DOHH2 (cell line): ENCODE measurements at regions not wholly inside any gene's neighbourhood (a gene's known extent, or its start where the extent isn't known, plus 50 kb on each side); places are given as distances from the start of the nearest gene placed in this dataset.

Experiments used
- H3F3A ChIP-seq: fragments of 200-600 bp; sonication (generic), shearing (Covaris generic); 2 replicates; pipeline ENCODE4 v1.6.0; 2016; ENCODE audit warnings: antibody characterized with exemption, mild to moderate bottlenecking; ENCODE audit not compliant: control insufficient read depth, insufficient read depth
- H3K27ac ChIP-seq: fragments of 200-600 bp; sonication (generic); 2 replicates; pipeline ENCODE4 v1.5.1; 2014; ENCODE audit warnings: low read depth, mild to moderate bottlenecking, low read length, moderate library complexity
- H3K27me3 ChIP-seq: fragments of 200-600 bp; sonication (generic); 2 replicates; pipeline ENCODE4 v1.6.1; 2014; ENCODE audit warnings: mild to moderate bottlenecking, low read length, mixed read lengths; ENCODE audit not compliant: control insufficient read depth
- H3K36me3 ChIP-seq: fragments of 200-600 bp; sonication (generic); 2 replicates; pipeline ENCODE4 v1.6.1; 2014; ENCODE audit warnings: mild to moderate bottlenecking, low read length, moderate library complexity, mixed read lengths; ENCODE audit not compliant: control insufficient read depth
- H3K4me1 ChIP-seq: fragments of 200-600 bp; sonication (generic); 2 replicates; pipeline ENCODE4 v1.6.1; 2014; ENCODE audit warnings: mild to moderate bottlenecking, low read length, mixed read lengths; ENCODE audit not compliant: control insufficient read depth
- H3K4me2 ChIP-seq: fragments of 200-600 bp; sonication (generic); 2 replicates; pipeline ENCODE4 v1.6.0; 2014; ENCODE audit warnings: mild to moderate bottlenecking, low read length, moderate library complexity
- H3K4me3 ChIP-seq: fragments of 200-600 bp; sonication (generic); 2 replicates; pipeline ENCODE4 v1.5.1; 2014; ENCODE audit warnings: mild to moderate bottlenecking, low read length, mixed read lengths
- H3K79me2 ChIP-seq: fragments of 200-600 bp; sonication (generic); 2 replicates; pipeline ENCODE4 v1.6.1; 2014; ENCODE audit warnings: mild to moderate bottlenecking, low read length, mixed read lengths; ENCODE audit not compliant: control insufficient read depth
- H3K9me2 ChIP-seq: fragments of 200-600 bp; sonication (generic); replicated peaks from 2 replicates; pipeline ENCODE4 v1.6.1; 2014; ENCODE audit warnings: mild to moderate bottlenecking, low read length, mixed read lengths; ENCODE audit not compliant: control insufficient read depth
- H3K9me3 ChIP-seq: fragments of 200-600 bp; sonication (generic); 2 replicates; pipeline ENCODE4 v1.6.1; 2014; ENCODE audit warnings: antibody characterized with exemption, low read length, mixed read lengths; ENCODE audit not compliant: control insufficient read depth, insufficient read depth
- H4K20me1 ChIP-seq: fragments of 200-600 bp; sonication (generic); 2 replicates; pipeline ENCODE4 v1.6.0; 2014; ENCODE audit warnings: low read depth, mild to moderate bottlenecking, antibody characterized with exemption, low read length, moderate library complexity; ENCODE audit not compliant: control insufficient read depth, insufficient read depth
- CTCF ChIP-seq: fragments of 200-600 bp; sonication (generic); IDR thresholded peaks from one replicate; pipeline ENCODE4 v1.5.1; 2014; ENCODE audit warnings: antibody characterized with exemption, mild to moderate bottlenecking, low read depth, low read length; ENCODE audit not compliant: poor library complexity, severe bottlenecking
- EZH2phosphoT487 ChIP-seq: fragments of 200-600 bp; sonication (generic); IDR thresholded peaks from 2 replicates; pipeline ENCODE4 v1.6.1; 2017; ENCODE audit warnings: borderline replicate concordance, mild to moderate bottlenecking, antibody characterized with exemption, low read length, moderate library complexity, mixed read lengths

DNA sequence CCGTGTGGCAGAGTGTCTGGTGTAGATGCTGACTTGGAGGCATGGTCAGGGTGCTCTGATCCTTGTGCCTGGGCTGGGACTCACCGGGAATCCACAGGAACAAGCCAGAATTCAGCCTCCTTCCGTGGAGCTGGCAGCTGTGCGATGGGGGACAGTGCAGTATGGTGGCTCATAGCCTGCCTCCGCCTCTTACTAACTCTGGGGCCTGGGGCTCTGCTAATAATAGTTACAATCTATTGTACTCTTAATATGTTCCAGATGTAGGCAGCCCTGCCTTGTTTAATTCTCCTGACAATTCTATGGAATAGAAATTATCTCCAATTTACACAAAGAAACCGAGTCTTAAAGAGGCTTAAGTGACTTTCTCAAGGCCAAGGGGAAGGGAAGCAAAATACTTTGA lies 77.6 kb downstream of the PCDH1 start:
- no peaks in the 10 kb centered on the region for H4K20me1 ChIP-seq
- no peak overlapping the region for H3K4me2 ChIP-seq
- no peaks in the 10 kb centered on the region for H3K79me2 ChIP-seq
- no peaks in the 10 kb centered on the region for H3K9me2 ChIP-seq
- no peak overlapping the region for H3K4me3 ChIP-seq
- TF ChIP-seq EZH2phosphoT487 (no peak), CTCF (no peak)
- no peaks in the 10 kb centered on the region for H3K4me1 ChIP-seq
- H3K27ac ChIP-seq, result no peak overlapping the region
- H3F3A ChIP-seq, result no peaks in the 10 kb centered on the region
- H3K36me3 ChIP-seq, result no peaks in the 10 kb centered on the region
- H3K27me3 ChIP-seq, result peaks cover 57% of the 10 kb centered on the region
- no peaks in the 10 kb centered on the region for H3K9me3 ChIP-seq

GRCh38 chr5:141799507-141800167 lies 78.6 kb downstream of the PCDH1 start:
- Histone ChIP-seq H3K9me2 (no peaks in the 10 kb centered on the region), H3K36me3 (no peaks in the 10 kb centered on the region)

DNA sequence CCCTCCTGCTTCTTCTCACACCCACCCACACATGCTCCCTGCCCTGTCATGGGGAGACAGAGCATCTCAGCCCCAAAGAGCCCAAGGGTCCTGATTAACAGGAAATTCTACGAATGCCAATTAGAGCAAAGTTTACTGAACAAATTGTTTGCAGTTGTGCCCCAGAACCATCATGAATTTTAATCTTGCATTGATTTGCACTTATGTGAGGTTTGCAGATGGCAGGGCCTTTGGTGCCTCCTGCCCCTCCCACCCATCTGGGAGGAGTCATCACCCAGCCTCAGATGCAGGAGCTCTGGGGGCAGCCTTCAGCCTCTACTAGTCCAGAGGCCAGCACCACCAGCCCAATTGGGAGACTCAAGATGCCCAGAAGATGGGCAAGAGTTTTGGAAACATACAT lies 80.8 kb downstream of the PCDH1 start:
- H3F3A ChIP-seq, result no peaks in the 10 kb centered on the region
- H3K9me3 ChIP-seq, result no peaks in the 10 kb centered on the region
- H3K9me2 ChIP-seq, result no peaks in the 10 kb centered on the region
- H3K79me2 ChIP-seq, result no peaks in the 10 kb centered on the region
- no peaks in the 10 kb centered on the region for H4K20me1 ChIP-seq
- peaks cover 27% of the 10 kb centered on the region for H3K27me3 ChIP-seq
- H3K4me2 ChIP-seq, result no peak overlapping the region
- no peak overlapping the region for H3K27ac ChIP-seq
- no peaks in the 10 kb centered on the region for H3K36me3 ChIP-seq
- H3K4me1 ChIP-seq, result no peaks in the 10 kb centered on the region
- H3K4me3 ChIP-seq, result no peak overlapping the region
- TF ChIP-seq CTCF (no peak), EZH2phosphoT487 (no peak)

More at GRCh38 chr5:141799507-141800167, 78.6 kb downstream of the PCDH1 start:
- TF ChIP-seq CTCF (no peak), EZH2phosphoT487 (no peak)
- Histone ChIP-seq H3K4me2 (no peak overlapping the region), H3F3A (no peaks in the 10 kb centered on the region), H4K20me1 (no peaks in the 10 kb centered on the region), H3K4me1 (no peaks in the 10 kb centered on the region), H3K4me3 (no peak overlapping the region), H3K27ac (no peak overlapping the region), H3K79me2 (no peaks in the 10 kb centered on the region), H3K27me3 (peaks cover 48% of the 10 kb centered on the region), H3K9me3 (no peaks in the 10 kb centered on the region)
